ENCODE measurements at regions not wholly inside any gene's neighbourhood (a gene's known extent, or its start where the extent isn't known, plus 50 kb on each side); places are given as distances from the start of the nearest gene placed in this dataset.

- TF ChIP-seq CHD7 (IDR thresholded peaks at IDR 0.05; ENCODE audit: low read depth, low read length): no peak
- no peak for TF ChIP-seq EP300 (IDR thresholded peaks at IDR 0.05; ENCODE audit: low read length)
- no peak for TF ChIP-seq FOS (IDR thresholded peaks at IDR 0.05; ENCODE audit: extremely low read depth, insufficient read length)
- TF ChIP-seq E4F1 (CRISPR knock-in tag; IDR thresholded peaks at IDR 0.05; ENCODE audit: borderline replicate concordance): no peak
- TF ChIP-seq PRDM10 (IDR thresholded peaks at IDR 0.05; ENCODE audit: partially characterized antibody): no peak
- no peak for TF ChIP-seq TARDBP (IDR thresholded peaks at IDR 0.05)
- TF ChIP-seq MEIS2 (IDR thresholded peaks at IDR 0.05; ENCODE audit: partially characterized antibody): no peak
- TF ChIP-seq SMARCC2 (IDR thresholded peaks at IDR 0.05; ENCODE audit: low read depth): no peak
Observed at GRCh38 chrX:22575161-22575845, 302.6 kb downstream of the CBLL2 start.
